Neural progenitor cell (in vitro differentiated cells): ENCODE measurements at regions not wholly inside any gene's neighbourhood (a gene's known extent, or its start where the extent isn't known, plus 50 kb on each side); places are given as distances from the start of the nearest gene placed in this dataset.
A peak's percentile ranks its signal among the peaks of the same experiment; 100 is the strongest.
"Not testable (repeated sequence)": the region's sequence is repeated elsewhere in the genome, so short reads cannot be mapped to it uniquely, and the experiment has no call there.

Experiments used
- DNase-seq: peaks from one replicate; pipeline ENCODE4 v3.0.0-alpha.2; 2016; ENCODE audit warnings: low spot score
- H2AFZ ChIP-seq: fragments of 200-600 bp; sonication (generic); replicated peaks from 2 replicates; pipeline ENCODE4 v1.6.1; 2016; ENCODE audit warnings: antibody characterized with exemption
- H3F3A ChIP-seq: fragments of 200-600 bp; sonication (generic); 2 replicates; pipeline ENCODE4 v1.6.1; 2016; ENCODE audit warnings: antibody characterized with exemption, low read depth
- H3K27ac ChIP-seq: fragments of 200-600 bp; sonication (generic); 2 replicates; pipeline ENCODE4 v1.5.1; 2016; ENCODE audit warnings: mild to moderate bottlenecking
- H3K27me3 ChIP-seq: fragments of 200-600 bp; sonication (generic); 2 replicates; pipeline ENCODE4 v1.6.1; 2016; ENCODE audit warnings: mild to moderate bottlenecking, moderate library complexity
- H3K36me3 ChIP-seq: fragments of 200-600 bp; sonication (generic); 2 replicates; pipeline ENCODE4 v1.5.1; 2016
- H3K4me1 ChIP-seq: fragments of 200-600 bp; sonication (generic); 2 replicates; pipeline ENCODE4 v1.6.1; 2016; ENCODE audit warnings: mixed run types
- H3K4me2 ChIP-seq: fragments of 200-600 bp; sonication (generic); 2 replicates; pipeline ENCODE4 v1.6.1; 2016
- H3K4me3 ChIP-seq: fragments of 200-600 bp; sonication (generic); 2 replicates; pipeline ENCODE4 v1.5.1; 2016
- H3K79me2 ChIP-seq: fragments of 200-600 bp; sonication (generic); 2 replicates; pipeline ENCODE4 v1.6.1; 2016; ENCODE audit warnings: low read depth
- H3K9ac ChIP-seq: fragments of 200-600 bp; sonication (generic); 2 replicates; pipeline ENCODE4 v1.6.1; 2016
- H3K9me3 ChIP-seq: fragments of 200-600 bp; sonication (generic); 2 replicates; pipeline ENCODE4 v1.5.1; 2016; ENCODE audit warnings: low read depth
- H4K20me1 ChIP-seq: fragments of 200-600 bp; sonication (generic); 2 replicates; pipeline ENCODE4 v1.6.1; 2016; ENCODE audit warnings: low read depth
- H3K27ac Mint-ChIP-seq: 3 replicates; pipeline ENCODE4 v1.8.0; 2021; ENCODE audit warnings: mixed read lengths
- H3K27me3 Mint-ChIP-seq: 2 replicates; pipeline ENCODE4 v1.8.0; 2022; ENCODE audit warnings: low read depth, mild to moderate bottlenecking, inconsistent platforms, moderate library complexity, mixed read lengths; ENCODE audit not compliant: insufficient read depth
- H3K36me3 Mint-ChIP-seq: 3 replicates; pipeline ENCODE4 v1.8.0; 2021; ENCODE audit warnings: mixed read lengths
- H3K4me1 Mint-ChIP-seq: 3 replicates; pipeline ENCODE4 v1.8.0; 2021; ENCODE audit warnings: mixed read lengths
- H3K4me3 Mint-ChIP-seq: 3 replicates; pipeline ENCODE4 v1.8.0; 2021; ENCODE audit warnings: mild to moderate bottlenecking, moderate library complexity, mixed read lengths
- H3K9me3 Mint-ChIP-seq: 3 replicates; pipeline ENCODE4 v1.8.0; 2020; ENCODE audit warnings: mixed read lengths
- EZH2 ChIP-seq: fragments of 200-600 bp; sonication (generic); IDR thresholded peaks from 2 replicates; pipeline ENCODE4 v1.6.1; 2017; ENCODE audit warnings: antibody characterized with exemption, mild to moderate bottlenecking, moderate library complexity
- EZH2phosphoT487 ChIP-seq: fragments of 200-600 bp; sonication (generic); IDR thresholded peaks from 2 replicates; pipeline ENCODE4 v1.6.1; 2017; ENCODE audit warnings: antibody characterized with exemption
- TF ChIP-seq, protein P1 (sequence below): fragments of 200-600 bp; sonication (generic); IDR thresholded peaks from 2 replicates; pipeline ENCODE4 v1.5.1; 2017; ENCODE audit warnings: antibody characterized with exemption, mild to moderate bottlenecking

DNA sequence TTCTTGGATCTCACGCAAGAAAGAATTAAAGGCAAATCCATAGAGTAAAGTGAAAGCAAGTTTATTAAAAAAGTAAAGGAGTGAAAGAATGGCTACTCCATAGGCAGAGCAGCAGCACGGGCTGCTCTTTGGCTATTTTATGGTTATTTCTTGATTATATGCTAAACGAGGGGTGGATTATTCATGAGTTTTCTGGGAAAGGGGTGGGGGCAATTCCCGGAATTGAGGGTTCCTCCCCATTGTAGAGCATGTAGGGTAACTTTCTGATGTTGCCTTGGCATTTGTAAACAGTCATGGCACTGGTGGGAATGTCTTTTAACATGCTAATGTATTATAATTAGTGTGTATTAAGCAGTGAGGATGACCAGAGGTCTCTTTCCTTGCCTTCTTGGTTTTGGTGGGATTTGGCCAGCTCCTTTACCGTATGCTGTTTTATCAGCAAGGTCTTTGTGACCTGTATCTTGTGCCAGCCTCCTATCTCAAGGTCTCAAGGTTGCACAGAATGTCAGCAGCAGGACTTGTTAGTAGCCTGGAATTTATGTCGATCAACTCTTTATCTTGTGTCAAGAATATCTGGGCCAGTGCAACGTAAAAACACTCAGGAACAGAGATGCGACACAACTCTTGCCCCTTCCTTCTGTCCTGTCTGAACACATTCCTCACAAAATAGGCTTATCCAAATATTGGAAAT is 931.4 kb downstream of the QKI start:
- Histone ChIP-seq H3K4me2 (peak overlapping the region; percentile 50), H2AFZ (peak overlapping the region; percentile 70)

DNA sequence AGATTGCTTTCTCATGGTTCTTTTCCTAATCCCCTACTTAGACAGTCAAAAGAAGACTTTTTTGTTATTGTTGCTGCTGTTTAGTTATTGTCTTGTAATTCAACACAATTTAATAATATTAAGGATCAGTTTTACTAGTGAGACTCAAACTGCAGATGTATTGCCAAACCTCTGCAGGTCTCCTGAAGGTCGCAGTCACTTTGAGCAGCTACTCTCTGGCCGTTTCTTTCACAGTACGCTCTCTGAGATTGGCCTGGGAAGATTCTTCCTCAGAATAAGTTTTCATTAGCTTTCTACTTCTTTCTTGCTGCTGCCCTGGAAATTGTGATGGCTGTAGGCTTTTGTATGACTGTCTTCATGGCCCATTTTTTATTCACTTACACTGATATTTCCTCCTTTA is 930.8 kb downstream of the QKI start:
- peak overlapping the region; percentile 93 for H3K27ac ChIP-seq
- H3K9me3 Mint-ChIP-seq: peaks cover 13% of the 10 kb centered on the region
- H4K20me1 ChIP-seq: no peaks in the 10 kb centered on the region
- no peaks in the 10 kb centered on the region for H3K9me3 ChIP-seq
- peaks cover 29% of the 10 kb centered on the region for H3F3A ChIP-seq
- peaks cover 2% of the 10 kb centered on the region for H3K36me3 Mint-ChIP-seq
- H3K27me3 Mint-ChIP-seq: peaks cover 2% of the 10 kb centered on the region
- DNase-seq: no peak
- H3K4me1 Mint-ChIP-seq: peaks cover 26% of the 10 kb centered on the region
- H2AFZ ChIP-seq: peak overlapping the region; percentile 70
- H3K9ac ChIP-seq: no peak overlapping the region
- H3K36me3 ChIP-seq: no peaks in the 10 kb centered on the region
- no peak overlapping the region for H3K4me3 ChIP-seq
- no peaks in the 10 kb centered on the region for H3K79me2 ChIP-seq
- peaks cover 23% of the 10 kb centered on the region for H3K4me1 ChIP-seq
- no peak overlapping the region for H3K4me3 Mint-ChIP-seq
- no peaks in the 10 kb centered on the region for H3K27me3 ChIP-seq
- H3K27ac Mint-ChIP-seq: peak overlapping the region; percentile 78
- peak overlapping the region; percentile 50 for H3K4me2 ChIP-seq
- TF ChIP-seq EZH2phosphoT487 (no peak), EZH2 (no peak)
- TF ChIP-seq, protein P1, sequence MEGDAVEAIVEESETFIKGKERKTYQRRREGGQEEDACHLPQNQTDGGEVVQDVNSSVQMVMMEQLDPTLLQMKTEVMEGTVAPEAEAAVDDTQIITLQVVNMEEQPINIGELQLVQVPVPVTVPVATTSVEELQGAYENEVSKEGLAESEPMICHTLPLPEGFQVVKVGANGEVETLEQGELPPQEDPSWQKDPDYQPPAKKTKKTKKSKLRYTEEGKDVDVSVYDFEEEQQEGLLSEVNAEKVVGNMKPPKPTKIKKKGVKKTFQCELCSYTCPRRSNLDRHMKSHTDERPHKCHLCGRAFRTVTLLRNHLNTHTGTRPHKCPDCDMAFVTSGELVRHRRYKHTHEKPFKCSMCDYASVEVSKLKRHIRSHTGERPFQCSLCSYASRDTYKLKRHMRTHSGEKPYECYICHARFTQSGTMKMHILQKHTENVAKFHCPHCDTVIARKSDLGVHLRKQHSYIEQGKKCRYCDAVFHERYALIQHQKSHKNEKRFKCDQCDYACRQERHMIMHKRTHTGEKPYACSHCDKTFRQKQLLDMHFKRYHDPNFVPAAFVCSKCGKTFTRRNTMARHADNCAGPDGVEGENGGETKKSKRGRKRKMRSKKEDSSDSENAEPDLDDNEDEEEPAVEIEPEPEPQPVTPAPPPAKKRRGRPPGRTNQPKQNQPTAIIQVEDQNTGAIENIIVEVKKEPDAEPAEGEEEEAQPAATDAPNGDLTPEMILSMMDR: no peak

More for the DNA sequence above, 931.4 kb downstream of the QKI start:
- Mint-ChIP-seq H3K27ac (peak overlapping the region; percentile 78), H3K4me3 (no peak overlapping the region), H3K36me3 (peaks cover 2% of the 10 kb centered on the region), H3K9me3 (peaks cover 13% of the 10 kb centered on the region), H3K4me1 (peaks cover 26% of the 10 kb centered on the region), H3K27me3 (peaks cover 2% of the 10 kb centered on the region)
- no peak for DNase-seq
- Histone ChIP-seq H4K20me1 (no peaks in the 10 kb centered on the region), H3K79me2 (no peaks in the 10 kb centered on the region), H3K9ac (no peak overlapping the region), H3F3A (peaks cover 29% of the 10 kb centered on the region), H3K4me3 (no peak overlapping the region), H3K9me3 (no peaks in the 10 kb centered on the region), H3K36me3 (no peaks in the 10 kb centered on the region), H3K27ac (peak overlapping the region; percentile 93), H3K4me1 (peaks cover 23% of the 10 kb centered on the region), H3K27me3 (no peaks in the 10 kb centered on the region)
- TF ChIP-seq EZH2phosphoT487 (no peak), EZH2 (no peak)
- TF ChIP-seq, protein P1: no peak

DNA sequence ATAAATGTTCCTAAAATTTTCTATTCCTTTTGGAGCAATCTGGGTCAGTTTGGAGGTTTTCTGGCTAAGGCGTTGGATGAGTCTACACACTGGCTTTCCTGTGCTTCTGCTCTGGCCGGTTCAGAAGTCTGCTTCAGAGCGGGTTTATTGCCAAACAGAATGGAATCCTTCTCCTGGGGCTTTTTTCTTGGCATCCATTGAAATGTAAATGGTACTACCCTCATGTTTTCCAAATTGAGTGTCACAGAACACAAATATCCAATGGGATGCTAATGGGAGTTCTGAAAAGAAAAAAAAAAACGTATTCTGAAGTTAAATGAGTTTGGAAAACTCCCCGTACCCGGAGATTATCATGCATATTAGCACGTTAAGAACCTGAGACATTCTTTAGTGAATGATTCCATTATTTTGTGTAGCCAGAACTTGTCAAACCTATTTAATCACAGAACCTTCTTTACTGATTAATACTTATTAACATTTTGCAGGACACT is 930.3 kb downstream of the QKI start:
- H3K27ac ChIP-seq: peak overlapping the region; percentile 93
- Mint-ChIP-seq H3K36me3 (peaks cover 2% of the 10 kb centered on the region), H3K4me1 (peaks cover 26% of the 10 kb centered on the region), H3K27me3 (peaks cover 2% of the 10 kb centered on the region), H3K4me3 (no peak overlapping the region), H3K27ac (peak overlapping the region; percentile 80), H3K9me3 (peaks cover 13% of the 10 kb centered on the region)
- H3K4me3 ChIP-seq: no peak overlapping the region
- no peaks in the 10 kb centered on the region for H3K27me3 ChIP-seq
- H3F3A ChIP-seq: peaks cover 29% of the 10 kb centered on the region
- H3K9ac ChIP-seq: no peak overlapping the region
- H3K4me1 ChIP-seq: peaks cover 23% of the 10 kb centered on the region
- no peaks in the 10 kb centered on the region for H4K20me1 ChIP-seq
- peak; percentile 39 for DNase-seq
- TF ChIP-seq EZH2phosphoT487: no peak
- TF ChIP-seq, protein P1: no peak
- no peak for TF ChIP-seq EZH2
- no peaks in the 10 kb centered on the region for H3K36me3 ChIP-seq
- H3K4me2 ChIP-seq: peak overlapping the region; percentile 50
- H2AFZ ChIP-seq: no peak overlapping the region
- H3K9me3 ChIP-seq: no peaks in the 10 kb centered on the region
- H3K79me2 ChIP-seq: no peaks in the 10 kb centered on the region

DNA sequence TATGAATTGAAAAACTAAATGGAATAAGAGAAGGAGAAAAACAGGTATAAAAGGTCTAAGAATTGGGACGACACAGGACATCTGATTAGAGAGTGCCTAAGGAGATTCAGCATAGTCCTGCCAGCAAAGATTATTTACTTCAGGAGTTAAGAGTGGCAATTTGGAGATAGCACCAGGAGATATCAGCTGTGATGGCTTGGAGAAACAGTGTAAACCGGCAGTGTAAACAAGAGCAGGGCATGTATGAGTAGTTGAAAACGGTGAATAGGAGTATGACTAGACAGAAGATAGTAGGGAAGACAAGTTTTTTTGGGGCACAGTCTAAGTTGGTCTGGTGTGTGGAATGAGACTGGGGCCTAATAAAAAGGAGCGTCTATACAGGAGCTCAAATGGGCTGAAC is 924.9 kb downstream of the QKI start:
- not testable (repeated sequence) for H3K4me3 Mint-ChIP-seq, H3K36me3 Mint-ChIP-seq, H3K27ac Mint-ChIP-seq, DNase-seq, H3K27me3 ChIP-seq, H3K4me1 ChIP-seq, H3K4me1 Mint-ChIP-seq, H3K4me2 ChIP-seq, H3K27me3 Mint-ChIP-seq, H3K27ac ChIP-seq, H3K36me3 ChIP-seq, H3K79me2 ChIP-seq, H3K4me3 ChIP-seq, H2AFZ ChIP-seq, H4K20me1 ChIP-seq, H3K9ac ChIP-seq, H3K9me3 ChIP-seq
- H3K9me3 Mint-ChIP-seq: peaks cover 23% of the 10 kb centered on the region
- peaks cover 17% of the 10 kb centered on the region for H3F3A ChIP-seq
